Lower lobe of right lung (tissue), 2 donors: ENCODE measurements at regions not wholly inside any gene's neighbourhood (a gene's known extent, or its start where the extent isn't known, plus 50 kb on each side); places are given as distances from the start of the nearest gene placed in this dataset.

Experiments used
- ATAC-seq, 2 donors: fragments of 200-7000 bp; cut with Tn5 transposase; one replicate each; pipeline ENCODE4 v1.9.1; 2020 to 2022; ENCODE audit warnings: mild to moderate bottlenecking in 2 of 2, moderate library complexity in 2 of 2
- DNase-seq: peaks from one replicate; pipeline ENCODE4 v3.0.0-alpha.2; 2020
- H3K27ac ChIP-seq: fragments of 200-600 bp; one replicate; pipeline ENCODE4 v1.8.0; 2022
- H3K27me3 ChIP-seq: fragments of 200-600 bp; one replicate; pipeline ENCODE4 v1.8.0; 2022; ENCODE audit warnings: low read depth
- H3K36me3 ChIP-seq: fragments of 200-600 bp; one replicate; pipeline ENCODE4 v1.8.0; 2022; ENCODE audit warnings: mild to moderate bottlenecking
- H3K4me1 ChIP-seq: fragments of 200-600 bp; one replicate; pipeline ENCODE4 v1.8.0; 2022
- H3K4me3 ChIP-seq: fragments of 200-600 bp; one replicate; pipeline ENCODE4 v1.8.0; 2022; ENCODE audit warnings: mild to moderate bottlenecking
- H3K9me3 ChIP-seq: fragments of 200-600 bp; one replicate; pipeline ENCODE4 v1.8.0; 2022
- CTCF ChIP-seq: fragments of 200-600 bp; IDR thresholded peaks from one replicate; pipeline ENCODE4 v1.8.0; 2022; ENCODE audit warnings: antibody characterized with exemption, mild to moderate bottlenecking
- intact Hi-C: fragments of 100-400 bp; cut with DNase I; formaldehyde crosslinking; loops from one replicate; pipeline ENCODE4 v1.11.0; 2022
- donor health status: DM: no; HTN: yes; CAD: no; lungs with severe emphysema.

DNA sequence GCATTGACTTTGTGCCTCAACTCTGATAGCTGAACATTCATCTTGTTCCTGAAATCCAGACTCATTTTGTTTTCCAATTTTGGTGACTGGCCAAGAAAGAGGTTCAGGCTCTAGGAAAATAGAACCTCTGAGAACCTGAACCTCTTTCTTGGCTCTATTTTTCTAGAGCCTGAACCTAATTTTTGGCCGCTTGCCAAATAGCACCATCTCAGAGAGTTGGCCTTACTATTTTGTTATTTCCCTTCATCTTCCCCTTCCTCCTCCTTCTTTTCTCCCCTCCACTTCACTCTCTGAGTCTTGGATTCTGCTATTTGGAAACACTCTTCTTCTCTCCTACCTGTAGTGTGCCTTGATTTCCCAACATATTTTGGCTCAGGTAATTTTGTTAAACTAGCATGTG lies 114.4 kb upstream of the CNTN1 start:
- no peaks in the 10 kb centered on the region for H3K27me3 ChIP-seq
- ATAC-seq (no peak), DNase-seq (no peak)
- intact Hi-C loops = no loop called here
- H3K4me1 ChIP-seq = no peaks in the 10 kb centered on the region
- H3K4me3 ChIP-seq = no peak overlapping the region
- no peaks in the 10 kb centered on the region for H3K36me3 ChIP-seq
- TF ChIP-seq CTCF = no peak
- no peak overlapping the region for H3K27ac ChIP-seq
- peaks cover 7% of the 10 kb centered on the region for H3K9me3 ChIP-seq

- no peak for ATAC-seq
- Histone ChIP-seq H3K36me3 (no peaks in the 10 kb centered on the region), H3K27me3 (no peaks in the 10 kb centered on the region), H3K4me1 (no peaks in the 10 kb centered on the region), H3K27ac (no peak overlapping the region), H3K4me3 (no peak overlapping the region), H3K9me3 (peaks cover 7% of the 10 kb centered on the region)
- intact Hi-C loops = no loop called here
- DNase-seq = no peak
- no peak for TF ChIP-seq CTCF
Measured at GRCh38 chr12:40579687-40580086, 112.6 kb upstream of the CNTN1 start.

DNA sequence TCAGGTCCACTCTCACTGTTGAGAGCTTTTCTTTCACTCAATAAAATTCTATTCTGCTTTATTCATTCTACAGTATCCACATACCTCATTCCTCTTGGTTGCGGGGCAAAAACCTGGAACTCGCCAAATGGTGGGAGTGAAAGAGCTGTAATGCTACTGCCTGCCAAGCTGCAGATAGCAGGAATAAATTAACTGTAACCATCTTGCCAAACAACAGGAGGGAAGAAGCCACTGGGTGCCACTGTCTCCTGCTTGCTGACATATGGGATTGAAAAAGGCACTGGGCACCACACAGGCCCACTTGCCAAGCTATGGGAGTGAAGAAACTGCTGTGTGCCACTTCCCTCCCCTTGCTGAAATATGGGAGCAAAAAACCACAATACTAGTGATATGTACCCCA lies 111.9 kb upstream of the CNTN1 start:
- Histone ChIP-seq H3K9me3 (peaks cover 7% of the 10 kb centered on the region), H3K4me3 (no peak overlapping the region), H3K27me3 (no peaks in the 10 kb centered on the region), H3K27ac (no peak overlapping the region), H3K4me1 (no peaks in the 10 kb centered on the region), H3K36me3 (no peaks in the 10 kb centered on the region)
- ATAC-seq (no peak), DNase-seq (no peak)
- no peak for TF ChIP-seq CTCF
- intact Hi-C loops = no loop called here

GRCh38 chr12:40581889-40582288 lies 110.3 kb upstream of the CNTN1 start:
- DNase-seq (no peak), ATAC-seq (no peak)
- no peaks in the 10 kb centered on the region for H3K4me1 ChIP-seq
- intact Hi-C loops = no loop called here
- peaks cover 7% of the 10 kb centered on the region for H3K9me3 ChIP-seq
- no peaks in the 10 kb centered on the region for H3K36me3 ChIP-seq
- no peak overlapping the region for H3K4me3 ChIP-seq
- TF ChIP-seq CTCF = no peak
- H3K27ac ChIP-seq = no peak overlapping the region
- no peaks in the 10 kb centered on the region for H3K27me3 ChIP-seq

DNA sequence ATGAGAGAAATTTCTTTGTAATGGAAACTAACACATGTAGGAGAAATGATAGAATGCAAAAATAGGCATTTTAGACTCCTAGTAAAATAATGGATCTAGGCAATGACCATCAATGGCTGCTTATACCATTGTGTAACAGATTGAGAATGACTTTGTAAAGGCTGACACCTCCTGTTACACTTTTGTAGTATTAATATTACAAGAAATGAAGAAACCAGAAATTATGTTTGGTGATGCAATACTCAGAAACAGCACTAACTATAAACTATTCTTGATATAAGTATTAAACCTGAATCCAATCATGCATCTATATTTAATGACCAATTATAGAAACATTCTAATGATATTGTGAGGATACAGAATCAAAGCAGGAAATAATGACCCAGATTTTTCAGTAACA lies 108.5 kb upstream of the CNTN1 start:
- Histone ChIP-seq H3K4me1 (no peaks in the 10 kb centered on the region), H3K36me3 (no peaks in the 10 kb centered on the region), H3K4me3 (no peak overlapping the region), H3K27me3 (no peaks in the 10 kb centered on the region), H3K9me3 (peaks cover 7% of the 10 kb centered on the region), H3K27ac (no peak overlapping the region)
- no peak for DNase-seq
- no peak for ATAC-seq
- intact Hi-C loops = no loop called here
- no peak for TF ChIP-seq CTCF

DNA sequence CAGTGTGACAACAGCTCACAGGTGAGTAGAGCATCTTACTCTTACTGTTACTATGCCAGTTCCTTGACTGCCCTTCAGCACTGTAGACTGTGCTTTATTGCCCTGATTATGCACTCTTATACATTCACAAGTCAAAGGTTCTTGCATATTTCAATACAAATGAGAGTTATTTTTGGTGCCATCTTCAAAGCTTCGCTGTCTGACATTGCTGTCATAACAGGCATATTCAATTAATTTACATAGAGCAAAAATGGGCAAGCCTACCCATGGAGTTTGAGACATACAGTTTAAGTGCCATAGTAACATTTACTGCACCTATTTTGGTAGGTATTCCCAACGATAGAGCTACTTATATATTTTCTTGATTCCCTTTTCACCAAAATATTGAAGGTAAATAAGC lies 107.5 kb upstream of the CNTN1 start:
- ATAC-seq (no peak), DNase-seq (no peak)
- Histone ChIP-seq H3K9me3 (peaks cover 7% of the 10 kb centered on the region), H3K27ac (no peak overlapping the region), H3K4me1 (no peaks in the 10 kb centered on the region), H3K4me3 (no peak overlapping the region), H3K27me3 (no peaks in the 10 kb centered on the region), H3K36me3 (no peaks in the 10 kb centered on the region)
- intact Hi-C loops = no loop called here
- TF ChIP-seq CTCF = no peak
